ENCODE measurements at regions not wholly inside any gene's neighbourhood (a gene's known extent, or its start where the extent isn't known, plus 50 kb on each side); places are given as distances from the start of the nearest gene placed in this dataset.

DNA sequence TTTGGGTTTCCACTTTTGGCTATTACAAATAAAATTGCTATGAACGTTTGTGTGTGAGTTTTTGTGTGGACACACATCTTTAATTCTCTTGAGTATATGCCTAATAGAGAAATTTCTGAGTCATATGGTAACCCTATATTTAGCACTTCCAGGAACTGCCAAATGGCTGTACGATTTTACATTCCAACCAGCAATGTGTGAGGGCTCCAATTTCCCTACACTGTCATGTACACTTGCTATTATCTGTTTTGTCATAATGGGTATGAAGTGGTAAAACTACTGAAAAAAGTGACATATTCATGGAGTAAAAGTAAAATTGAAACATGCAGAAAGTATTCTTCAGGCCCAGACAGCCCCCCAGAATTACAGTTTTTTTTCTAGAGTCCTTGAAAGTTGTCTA is 59.6 kb upstream of the ESR1 start:
- no peak for TF ChIP-seq ZBTB7A (IDR thresholded peaks at IDR 0.05; ENCODE audit: low read depth)
- no peak for TF ChIP-seq FOXM1 (IDR thresholded peaks at IDR 0.05; ENCODE audit: borderline replicate concordance, low read depth)
- no peak for TF ChIP-seq CEBPB (IDR thresholded peaks at IDR 0.05)
- TF ChIP-seq TEAD4 (IDR thresholded peaks at IDR 0.05) = no peak

DNA sequence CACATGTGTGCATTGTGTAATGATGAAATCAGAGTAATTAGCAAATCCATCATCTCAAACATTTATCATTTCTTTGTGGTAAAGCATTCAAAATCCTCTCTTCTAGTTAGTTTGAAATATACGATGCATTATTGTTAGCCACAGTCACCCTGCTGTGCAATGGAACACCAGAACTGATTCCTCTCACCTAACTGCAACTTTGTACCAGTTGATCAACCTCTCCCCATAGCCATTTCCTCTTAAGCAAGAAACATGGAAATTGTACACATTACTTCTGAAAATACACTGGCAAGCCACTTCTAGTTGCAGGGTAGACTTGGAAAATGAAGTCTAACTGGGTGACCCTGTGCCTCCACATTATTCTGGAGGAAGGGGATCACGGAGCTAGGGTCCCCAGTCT is 58.1 kb upstream of the ESR1 start:
- no peak for TF ChIP-seq CREB1 (IDR thresholded peaks at IDR 0.05; ENCODE audit: low read depth)
- TF ChIP-seq ZBTB7A (IDR thresholded peaks at IDR 0.05; ENCODE audit: low read depth) = no peak
- TF ChIP-seq, protein P1, sequence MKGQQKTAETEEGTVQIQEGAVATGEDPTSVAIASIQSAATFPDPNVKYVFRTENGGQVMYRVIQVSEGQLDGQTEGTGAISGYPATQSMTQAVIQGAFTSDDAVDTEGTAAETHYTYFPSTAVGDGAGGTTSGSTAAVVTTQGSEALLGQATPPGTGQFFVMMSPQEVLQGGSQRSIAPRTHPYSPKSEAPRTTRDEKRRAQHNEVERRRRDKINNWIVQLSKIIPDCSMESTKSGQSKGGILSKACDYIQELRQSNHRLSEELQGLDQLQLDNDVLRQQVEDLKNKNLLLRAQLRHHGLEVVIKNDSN (IDR thresholded peaks at IDR 0.05) = no peak
- TF ChIP-seq YY1 (IDR thresholded peaks at IDR 0.05; ENCODE audit: low read depth) = no peak
- no peak for TF ChIP-seq EP300 (IDR thresholded peaks at IDR 0.05; ENCODE audit: borderline replicate concordance)
- no peak for TF ChIP-seq TAF1 (IDR thresholded peaks at IDR 0.05; ENCODE audit: low read depth)
- no peak for TF ChIP-seq TEAD4 (IDR thresholded peaks at IDR 0.05)
- no peak for TF ChIP-seq RAD21 (IDR thresholded peaks at IDR 0.05; ENCODE audit: low read depth)
- TF ChIP-seq TCF12 (IDR thresholded peaks at IDR 0.05; ENCODE audit: low read depth) = no peak
- TF ChIP-seq FOXM1 (IDR thresholded peaks at IDR 0.05; ENCODE audit: borderline replicate concordance, low read depth) = no peak
- TF ChIP-seq REST (IDR thresholded peaks at IDR 0.05; ENCODE audit: low read depth) = no peak
- TF ChIP-seq EGR1 (IDR thresholded peaks at IDR 0.05) = no peak

GRCh38 chr6:151753581-151753980 is 53.9 kb upstream of the ESR1 start:
- TF ChIP-seq CREB1 (IDR thresholded peaks at IDR 0.05; ENCODE audit: low read depth) = no peak
- TF ChIP-seq, protein P1 (IDR thresholded peaks at IDR 0.05) = no peak
- TF ChIP-seq TCF12 (IDR thresholded peaks at IDR 0.05; ENCODE audit: low read depth) = no peak
- TF ChIP-seq ZBTB7A (IDR thresholded peaks at IDR 0.05; ENCODE audit: low read depth) = no peak
- TF ChIP-seq NFIC (IDR thresholded peaks at IDR 0.05) = no peak
- no peak for TF ChIP-seq FOXM1 (IDR thresholded peaks at IDR 0.05; ENCODE audit: borderline replicate concordance, low read depth)
- no peak for TF ChIP-seq EP300 (IDR thresholded peaks at IDR 0.05; ENCODE audit: borderline replicate concordance)
- TF ChIP-seq CEBPB (IDR thresholded peaks at IDR 0.05) = no peak
- no peak for TF ChIP-seq YY1 (IDR thresholded peaks at IDR 0.05; ENCODE audit: low read depth)
- no peak for TF ChIP-seq TEAD4 (IDR thresholded peaks at IDR 0.05)
- no peak for TF ChIP-seq EGR1 (IDR thresholded peaks at IDR 0.05)
- no peak for TF ChIP-seq REST (IDR thresholded peaks at IDR 0.05; ENCODE audit: low read depth)
- no peak for TF ChIP-seq MAX (IDR thresholded peaks at IDR 0.05)
- no peak for TF ChIP-seq TAF1 (IDR thresholded peaks at IDR 0.05; ENCODE audit: low read depth)
- TF ChIP-seq RAD21 (IDR thresholded peaks at IDR 0.05; ENCODE audit: low read depth) = no peak

- TF ChIP-seq NFIC (IDR thresholded peaks at IDR 0.05) = no peak
- TF ChIP-seq FOXM1 (IDR thresholded peaks at IDR 0.05; ENCODE audit: borderline replicate concordance, low read depth) = no peak
- TF ChIP-seq ZBTB7A (IDR thresholded peaks at IDR 0.05; ENCODE audit: low read depth) = no peak
- no peak for TF ChIP-seq YY1 (IDR thresholded peaks at IDR 0.05; ENCODE audit: low read depth)
- TF ChIP-seq EP300 (IDR thresholded peaks at IDR 0.05; ENCODE audit: borderline replicate concordance) = no peak
- TF ChIP-seq TEAD4 (IDR thresholded peaks at IDR 0.05) = no peak
- TF ChIP-seq CREB1 (IDR thresholded peaks at IDR 0.05; ENCODE audit: low read depth) = no peak
- no peak for TF ChIP-seq TCF12 (IDR thresholded peaks at IDR 0.05; ENCODE audit: low read depth)
- no peak for TF ChIP-seq CEBPB (IDR thresholded peaks at IDR 0.05)
- TF ChIP-seq EGR1 (IDR thresholded peaks at IDR 0.05) = no peak
- TF ChIP-seq RAD21 (IDR thresholded peaks at IDR 0.05; ENCODE audit: low read depth) = no peak
- no peak for TF ChIP-seq REST (IDR thresholded peaks at IDR 0.05; ENCODE audit: low read depth)
Measured at GRCh38 chr6:151757506-151757955, 50.0 kb upstream of the ESR1 start.

Measured in Ishikawa (cell line).